ENCODE measurements at regions not wholly inside any gene's neighbourhood (a gene's known extent, or its start where the extent isn't known, plus 50 kb on each side); places are given as distances from the start of the nearest gene placed in this dataset.
A peak's percentile ranks its signal among the peaks of the same experiment; 100 is the strongest.
"Not testable (repeated sequence)": the region's sequence is repeated elsewhere in the genome, so short reads cannot be mapped to it uniquely, and the experiment has no call there.

DNA sequence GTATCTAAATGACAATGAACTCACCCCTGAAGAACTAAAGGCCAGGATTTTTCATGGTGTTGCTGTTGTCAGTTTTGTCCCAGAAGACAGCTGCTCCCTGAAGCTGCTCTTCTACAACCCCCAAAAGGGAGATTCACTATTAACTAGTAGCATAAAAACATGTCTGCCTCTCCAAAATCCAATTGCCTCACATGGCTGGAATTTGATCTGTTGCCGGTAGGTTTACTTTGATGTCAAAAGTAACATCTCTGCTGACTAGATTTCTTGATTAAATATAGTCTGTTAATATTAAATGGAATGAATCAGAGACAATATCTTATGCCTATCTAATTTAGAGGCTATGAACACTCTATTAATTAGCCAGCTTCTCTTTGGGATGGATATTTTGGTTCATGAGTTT is 425.4 kb downstream of the ETS1 start:
- DNase-seq (ENCODE audit: low spot score), result no peak

DNA sequence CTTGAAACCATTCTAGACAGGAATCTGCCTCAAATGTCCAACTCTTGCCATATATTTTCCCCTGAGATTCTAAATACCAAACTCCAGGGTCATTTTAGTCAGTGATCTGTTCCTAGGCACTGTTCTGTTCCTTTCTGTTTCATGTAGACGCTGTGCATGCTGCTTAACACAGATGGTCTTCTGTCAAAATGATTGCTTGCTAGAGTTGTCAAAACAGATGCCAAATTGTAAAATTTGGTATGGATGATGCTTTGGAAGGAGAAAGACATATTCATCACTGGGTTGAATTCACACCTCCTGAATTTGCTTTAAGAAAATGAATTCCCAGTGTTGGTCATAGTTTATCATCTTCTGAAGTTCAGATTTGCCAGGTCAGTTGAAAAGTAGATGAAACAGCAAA is 425.9 kb downstream of the ETS1 start:
- DNase-seq (ENCODE audit: low spot score), result no peak

DNA sequence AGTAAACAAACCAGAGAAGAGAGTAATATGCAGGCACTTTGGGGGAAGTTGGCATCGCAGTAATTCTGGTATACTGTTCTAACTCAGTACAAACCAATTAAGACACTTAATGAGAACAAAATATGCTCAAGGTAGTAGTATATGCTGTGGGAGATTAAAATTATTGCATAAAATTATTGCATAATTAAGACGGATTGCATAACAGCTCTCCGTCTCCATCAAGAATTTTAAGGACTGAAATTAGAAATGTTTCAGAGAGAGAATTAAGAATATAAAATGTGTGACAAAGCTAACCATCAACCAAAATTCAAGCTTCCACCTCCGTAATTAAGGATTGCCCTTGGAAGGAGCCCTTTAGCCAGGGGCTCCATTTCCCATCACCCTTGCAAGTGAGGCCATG is 428.5 kb downstream of the ETS1 start:
- no peak for DNase-seq (ENCODE audit: low spot score)

DNA sequence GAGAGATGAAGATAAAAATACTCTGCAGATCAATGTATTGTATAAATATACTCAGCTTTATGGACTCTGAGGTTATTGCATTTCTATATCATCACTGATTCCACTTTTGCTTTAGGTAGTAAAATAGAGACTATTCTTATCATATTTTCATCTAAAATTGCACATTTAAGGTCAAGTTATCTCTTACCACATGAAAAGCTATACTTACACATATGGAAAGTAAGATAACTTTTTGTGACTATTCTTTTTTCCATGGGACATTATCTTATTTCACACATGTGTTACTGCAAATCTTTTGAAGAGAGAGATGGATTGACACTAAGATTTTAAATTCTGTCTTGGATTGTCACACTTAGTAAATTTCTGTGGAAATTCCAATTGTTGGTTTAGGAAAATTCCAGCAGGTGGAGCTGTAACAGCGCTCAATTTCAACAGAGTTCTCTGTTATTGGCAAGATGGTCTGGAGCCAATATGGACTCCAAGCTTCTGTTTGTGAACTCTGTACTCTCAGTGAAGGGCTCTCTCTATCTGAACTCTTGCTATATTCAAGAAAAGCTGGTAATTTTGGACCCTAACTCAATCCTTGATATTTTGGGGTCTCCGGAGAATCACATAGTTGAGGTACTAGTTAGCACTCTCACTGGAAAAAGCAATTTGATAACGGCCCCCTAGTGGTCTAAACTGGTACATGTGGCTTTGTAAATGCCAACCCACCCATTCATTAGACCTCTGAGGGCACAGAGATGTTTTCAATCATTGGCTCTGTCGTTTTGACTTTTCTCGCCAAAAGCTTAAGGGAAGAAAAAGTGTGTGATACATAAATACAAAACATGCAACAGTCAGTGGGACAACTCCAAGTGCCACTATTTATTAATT is 429.7 kb downstream of the ETS1 start:
- peak; percentile 92 for DNase-seq (ENCODE audit: low spot score)

DNA sequence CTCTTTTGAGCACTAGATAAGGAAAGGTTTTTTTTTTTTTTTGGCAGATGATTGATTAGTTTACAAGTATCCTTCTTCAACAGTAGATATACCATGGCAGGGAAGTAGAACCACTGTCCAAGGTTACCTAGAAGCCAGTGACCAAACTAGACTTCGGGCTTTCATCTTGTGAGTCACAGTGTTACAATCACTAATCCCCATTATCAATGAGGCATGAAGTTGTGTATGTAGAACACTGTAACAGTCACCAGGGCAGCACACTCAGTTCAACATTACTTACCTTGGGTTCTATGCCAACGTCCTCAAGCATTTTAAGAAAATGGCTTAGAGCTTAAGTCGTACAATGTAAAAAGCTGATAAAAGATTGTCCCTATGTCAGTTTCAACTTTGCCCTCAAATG is 430.9 kb downstream of the ETS1 start:
- DNase-seq (ENCODE audit: low spot score), result no peak

DNA sequence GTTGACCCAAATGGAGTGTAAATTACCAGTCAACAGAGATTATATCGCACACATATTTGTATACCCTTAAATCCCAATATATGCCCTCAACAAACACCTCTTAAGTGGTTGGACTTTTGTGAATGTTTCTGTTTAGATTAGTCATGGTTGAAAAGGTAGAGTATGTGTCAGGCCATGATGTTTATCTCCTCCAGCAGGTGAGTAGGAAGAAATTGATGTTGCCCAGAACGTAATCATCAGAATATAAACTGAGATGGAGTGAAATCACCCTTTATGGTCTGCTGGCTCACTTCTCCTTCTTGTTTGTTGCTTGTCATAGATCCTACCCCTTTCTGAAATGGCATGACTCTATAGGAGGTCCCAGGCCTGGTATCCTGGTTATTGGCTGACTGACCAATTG is 431.8 kb downstream of the ETS1 start:
- no peak for DNase-seq (ENCODE audit: low spot score)

DNA sequence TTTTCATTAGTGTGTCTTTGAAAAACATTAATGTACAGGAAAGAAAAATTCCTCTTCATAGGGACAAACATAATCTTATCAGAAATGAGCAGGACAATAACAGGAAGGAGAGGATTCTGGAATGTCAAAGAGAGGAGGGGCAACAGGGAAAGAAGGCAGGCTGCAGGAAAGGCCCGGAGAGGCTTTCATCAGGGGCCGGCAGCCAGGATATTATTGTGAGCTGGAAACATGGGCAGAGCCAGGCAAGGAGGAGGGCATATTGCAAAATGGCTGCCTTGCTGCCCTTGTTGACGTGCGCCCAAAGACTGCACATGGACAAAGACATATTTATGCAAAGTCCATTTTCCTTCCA is 433.7 kb downstream of the ETS1 start:
- DNase-seq (ENCODE audit: low spot score), result no peak

DNA sequence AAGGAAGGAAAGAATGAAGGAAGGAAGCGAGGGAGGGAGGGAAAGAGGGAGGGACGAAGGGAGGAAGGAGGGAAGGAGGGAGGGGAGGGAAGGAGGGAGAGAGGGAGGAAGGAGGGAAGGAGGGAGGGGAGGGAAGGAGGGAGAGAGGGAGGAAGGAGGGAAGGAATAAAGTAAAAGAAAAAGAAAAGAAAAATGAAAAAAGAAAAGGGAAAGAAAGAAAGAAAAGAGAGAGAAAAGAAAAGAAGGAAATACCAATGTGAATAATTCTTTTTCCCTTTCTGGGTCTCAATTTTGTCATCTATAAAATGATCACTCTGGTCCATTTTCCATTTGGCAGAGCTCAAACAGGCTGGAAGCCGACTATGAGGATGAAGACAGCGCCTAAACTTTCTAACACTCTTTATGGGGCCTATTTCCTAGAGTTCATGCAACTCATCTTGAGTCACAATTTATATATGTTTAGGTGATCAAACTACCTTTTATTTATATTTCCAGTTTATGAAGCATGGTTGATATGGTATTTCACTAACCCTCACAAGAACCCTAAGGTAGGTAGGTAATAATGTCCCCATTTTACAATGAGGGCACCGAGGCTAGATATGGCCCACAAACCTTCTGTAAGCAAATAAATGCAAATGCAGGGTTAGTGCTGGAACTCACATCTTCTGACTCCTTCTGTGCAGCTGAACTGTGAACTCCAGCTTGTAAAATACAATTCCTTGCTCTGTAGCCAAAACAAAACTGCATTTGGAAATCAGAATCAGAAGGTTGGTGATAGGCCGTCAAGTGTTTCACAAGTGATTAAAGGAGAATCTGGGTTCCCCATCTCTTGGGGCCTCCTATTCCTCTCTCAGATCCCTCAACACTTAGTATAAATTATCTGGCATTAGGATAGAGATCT is 434.3 kb downstream of the ETS1 start:
- DNase-seq (ENCODE audit: low spot score), result no peak

DNA sequence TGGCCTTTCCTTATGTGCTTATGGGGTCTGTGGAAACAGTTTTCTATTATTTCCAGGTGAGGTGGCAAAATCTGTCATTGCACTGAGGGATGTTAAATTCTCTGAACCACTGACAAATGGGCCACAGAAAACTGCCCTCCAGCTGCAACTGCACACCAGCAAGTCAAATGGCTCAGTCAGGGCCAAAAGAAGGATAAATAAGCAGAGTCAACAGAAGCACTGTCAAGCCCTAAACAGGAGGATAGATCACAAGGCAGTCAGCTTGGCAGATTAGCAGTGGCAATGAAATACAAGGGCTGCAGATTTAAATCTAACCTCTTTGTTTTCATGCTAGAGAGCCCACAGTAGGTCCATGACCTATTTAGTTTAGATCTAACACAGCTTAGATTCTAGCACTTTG is 435.6 kb downstream of the ETS1 start:
- DNase-seq (ENCODE audit: low spot score), result no peak

DNA sequence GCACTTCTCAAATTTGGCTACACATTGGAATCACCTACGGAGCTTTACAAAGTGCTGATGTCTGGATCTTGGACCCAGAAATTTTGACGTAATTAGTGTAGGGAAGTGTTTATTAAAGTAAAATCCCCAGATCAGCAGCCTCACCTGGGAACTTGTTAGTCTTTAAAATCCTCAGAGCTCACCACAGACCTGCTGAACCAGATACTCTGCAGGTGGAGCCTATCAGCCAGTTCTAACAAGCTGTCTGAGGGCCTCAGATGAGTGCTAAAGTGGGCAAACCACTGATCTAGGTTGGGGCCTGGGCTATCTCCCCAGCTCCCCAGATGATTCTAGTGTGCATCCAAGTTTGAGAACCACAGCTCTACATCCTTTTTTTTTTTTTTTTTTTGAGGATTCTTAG is 436.0 kb downstream of the ETS1 start:
- no peak for DNase-seq (ENCODE audit: low spot score)

DNA sequence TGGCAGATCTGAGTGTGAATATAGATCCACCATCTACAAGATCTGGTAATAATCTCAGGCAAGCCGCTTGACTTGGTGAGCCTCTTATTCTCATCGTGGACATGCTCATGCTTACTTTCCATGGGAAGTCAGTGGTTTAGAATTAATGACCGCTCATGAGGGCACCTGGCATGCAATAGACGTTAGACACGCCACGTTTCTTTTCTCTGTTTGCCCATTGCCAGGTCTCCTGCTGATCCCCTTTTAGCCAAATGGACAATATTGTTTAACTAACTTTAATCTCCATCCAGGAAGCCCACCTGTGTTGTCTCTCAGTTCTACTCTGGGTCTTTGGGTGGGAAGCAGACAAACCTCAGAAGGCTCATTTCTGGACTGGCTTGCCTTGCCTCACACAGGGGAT is 439.1 kb downstream of the ETS1 start:
- DNase-seq (ENCODE audit: low spot score), result no peak

DNA sequence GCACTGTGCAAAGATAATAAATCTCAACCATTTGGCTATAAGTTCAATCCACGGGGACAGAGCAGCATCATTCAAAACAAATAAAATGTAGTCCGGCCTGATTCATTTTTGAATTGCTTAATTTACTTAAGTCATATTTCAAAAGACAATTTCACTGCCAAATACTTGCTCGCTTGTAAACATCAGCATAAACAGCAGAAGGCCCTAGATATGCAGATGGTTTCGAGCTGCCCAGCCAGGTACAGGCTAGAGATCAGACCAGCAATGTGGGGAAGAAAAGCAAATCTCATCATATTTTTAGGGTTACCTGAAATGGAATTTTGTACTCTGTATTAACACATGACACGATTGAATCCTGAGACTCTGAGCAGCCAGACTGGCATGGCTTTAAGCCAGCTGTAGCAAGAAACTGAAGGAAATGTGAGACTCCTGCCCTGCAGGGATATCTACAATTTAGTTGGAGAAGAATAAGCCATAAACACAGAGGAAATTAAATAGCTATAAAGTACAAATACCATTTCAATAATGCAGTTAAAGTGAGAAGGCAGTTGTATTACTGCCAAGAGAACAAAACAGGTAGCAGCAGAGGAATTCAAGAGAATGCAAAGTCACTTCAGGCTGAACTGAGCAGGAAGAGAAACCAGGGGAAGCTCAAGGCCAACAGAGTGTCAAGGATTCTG is 440.3 kb downstream of the ETS1 start:
- DNase-seq (ENCODE audit: low spot score), result no peak

DNA sequence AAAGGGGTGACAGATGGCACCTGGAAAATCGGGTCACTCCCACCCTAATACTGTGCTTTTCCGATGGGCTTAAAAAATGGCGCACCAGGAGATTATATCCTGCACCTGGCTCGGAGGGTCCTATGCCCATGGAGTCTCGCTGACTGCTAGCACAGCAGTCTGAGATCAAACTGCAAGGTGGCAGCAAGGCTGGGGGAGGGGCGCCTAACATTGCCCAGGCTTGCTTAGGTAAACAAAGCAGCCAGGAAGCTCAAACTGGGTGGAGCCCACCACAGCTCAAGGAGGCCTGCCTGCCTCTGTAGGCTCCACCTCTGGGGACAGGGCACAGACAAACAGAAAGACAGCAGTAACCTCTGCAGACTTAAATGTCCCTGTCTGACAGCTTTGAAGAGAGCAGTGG is 447.1 kb downstream of the ETS1 start:
- not testable (repeated sequence) for DNase-seq (ENCODE audit: low spot score)

DNA sequence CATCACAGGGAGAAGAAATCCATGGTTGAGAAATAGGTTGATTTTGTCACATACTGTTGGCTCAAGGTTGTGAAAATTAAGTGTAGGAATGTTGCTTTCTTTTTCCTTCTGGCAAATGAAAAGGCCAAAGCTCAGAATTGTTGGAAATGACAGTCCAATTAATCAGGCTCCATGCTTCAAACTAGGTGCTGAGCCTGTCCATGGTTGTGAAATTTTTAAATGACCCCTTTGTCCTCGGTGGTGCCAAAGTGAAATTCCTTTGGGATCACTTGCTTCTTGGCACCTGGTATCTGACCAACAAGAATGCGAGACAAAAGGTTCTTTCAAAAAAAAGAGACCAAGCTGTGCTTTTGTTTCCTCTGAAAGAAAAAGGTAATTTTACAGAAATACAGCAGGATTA is 451.9 kb downstream of the ETS1 start:
- no peak for DNase-seq (ENCODE audit: low spot score)

DNA sequence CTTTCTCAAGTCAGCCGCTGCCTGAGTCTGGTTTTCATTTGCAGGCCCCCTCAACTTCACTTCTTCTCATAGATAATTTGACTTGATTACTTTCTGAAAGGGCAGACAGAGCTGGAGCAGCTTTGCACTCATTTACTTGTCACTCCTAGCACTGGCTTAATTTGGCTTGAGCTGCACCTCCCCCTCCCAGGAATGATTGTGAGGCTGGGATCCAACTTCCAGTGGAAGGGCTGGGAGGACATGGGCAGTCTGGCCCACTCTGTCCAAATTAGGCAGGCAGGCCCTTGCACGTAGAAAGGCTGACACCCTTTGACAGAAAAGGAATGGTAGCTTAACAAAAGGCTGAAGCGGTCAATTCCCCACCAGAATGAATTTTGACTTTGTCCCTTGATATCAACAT is 453.9 kb downstream of the ETS1 start:
- no peak for DNase-seq (ENCODE audit: low spot score)

DNA sequence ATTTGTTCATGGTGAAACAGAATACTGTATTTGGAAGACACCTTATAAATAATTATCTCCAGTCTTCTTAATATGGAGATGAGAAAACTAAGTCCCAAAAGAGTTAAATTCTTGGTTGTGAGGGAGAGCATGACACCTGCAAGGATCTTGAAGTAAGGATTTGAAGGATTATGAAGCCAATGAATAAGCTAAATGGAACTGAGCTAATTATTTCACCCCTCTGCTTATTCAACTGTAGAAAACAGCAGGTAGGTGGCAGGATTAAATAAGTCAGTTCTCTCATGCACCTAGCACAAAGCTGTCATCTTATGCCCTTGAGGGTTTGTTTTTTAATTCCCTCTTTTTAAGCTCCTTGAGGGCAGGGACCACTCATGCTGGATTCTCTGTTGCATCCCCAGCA is 457.3 kb downstream of the ETS1 start:
- no peak for DNase-seq (ENCODE audit: low spot score)

DNA sequence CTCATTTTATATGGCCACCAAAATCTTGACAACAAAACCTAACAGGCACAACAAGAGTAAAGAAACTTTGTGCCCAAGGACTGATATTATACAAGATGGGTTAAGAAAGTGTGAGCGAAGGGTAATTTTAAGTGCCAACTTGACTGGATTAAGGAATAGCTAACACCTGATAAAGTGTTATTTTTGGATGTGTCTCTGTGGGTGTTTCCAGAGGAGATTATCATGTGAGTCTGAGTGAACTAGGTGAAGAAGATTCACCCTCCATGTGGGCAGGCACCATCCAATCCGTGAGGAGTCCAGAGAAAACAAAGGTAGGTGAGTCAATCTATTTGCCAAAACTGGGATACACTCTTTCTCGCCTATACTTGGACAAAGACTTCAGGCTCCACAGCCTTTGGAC is 461.6 kb downstream of the ETS1 start:
- no peak for DNase-seq (ENCODE audit: low spot score)

DNA sequence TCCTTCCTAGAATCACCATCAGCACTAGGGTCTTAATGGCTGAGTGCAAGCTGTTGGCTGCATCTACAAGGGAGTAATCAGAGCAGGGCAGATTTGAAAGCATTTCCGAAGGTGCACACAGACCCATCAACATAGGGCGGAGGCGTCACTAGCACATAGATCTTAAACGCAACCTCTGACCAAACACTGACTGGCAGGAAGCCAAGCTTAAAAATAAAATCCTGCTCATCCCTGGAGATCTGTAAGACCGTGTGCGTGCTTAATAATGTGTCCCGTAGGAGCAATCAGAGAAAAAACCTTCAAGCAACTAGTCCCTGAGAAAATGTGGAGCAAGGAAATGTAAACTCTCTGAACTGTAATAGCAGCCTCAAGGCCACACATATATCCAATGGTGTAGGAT is 470.5 kb downstream of the ETS1 start:
- DNase-seq (ENCODE audit: low spot score), result no peak

DNA sequence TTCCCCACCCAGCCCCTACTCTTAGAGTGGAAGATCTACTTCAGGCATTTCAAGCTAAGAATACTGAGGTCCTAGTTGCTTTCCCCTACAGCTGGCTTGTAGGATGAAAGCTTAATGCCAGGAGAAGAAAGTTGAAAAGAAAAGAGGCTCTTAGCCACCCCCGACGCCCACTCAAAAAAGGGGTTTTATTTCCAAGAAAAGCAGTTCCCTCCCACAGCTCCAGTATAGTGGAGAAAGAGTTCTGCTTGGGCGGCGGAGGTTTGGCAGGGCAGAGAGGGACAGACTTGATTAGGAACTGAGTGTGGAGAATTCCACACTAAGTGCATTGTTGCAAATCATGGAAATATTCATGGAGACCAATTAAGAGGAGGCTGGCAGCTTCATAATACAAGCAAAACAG is 470.9 kb downstream of the ETS1 start:
- no peak for DNase-seq (ENCODE audit: low spot score)

DNA sequence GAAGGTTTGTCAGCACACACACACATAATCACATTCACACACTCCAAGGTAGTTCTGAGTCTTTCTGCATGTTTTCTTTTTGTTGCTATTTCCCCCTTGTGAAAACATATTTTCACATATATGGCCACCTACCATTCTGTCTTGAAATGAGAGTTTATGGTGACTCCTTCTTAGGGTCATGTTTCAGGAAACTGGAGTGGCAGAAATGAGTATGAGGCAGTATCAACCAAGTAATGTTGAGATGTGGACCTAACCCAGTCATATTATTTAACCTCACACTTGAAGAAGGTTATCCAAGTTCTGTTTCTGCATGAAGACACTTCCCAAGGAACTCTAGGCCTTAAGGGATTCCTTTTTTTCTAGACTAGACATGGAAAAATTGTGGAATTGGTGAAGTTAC is 481.4 kb downstream of the ETS1 start:
- no peak for DNase-seq (ENCODE audit: low spot score)

DNA sequence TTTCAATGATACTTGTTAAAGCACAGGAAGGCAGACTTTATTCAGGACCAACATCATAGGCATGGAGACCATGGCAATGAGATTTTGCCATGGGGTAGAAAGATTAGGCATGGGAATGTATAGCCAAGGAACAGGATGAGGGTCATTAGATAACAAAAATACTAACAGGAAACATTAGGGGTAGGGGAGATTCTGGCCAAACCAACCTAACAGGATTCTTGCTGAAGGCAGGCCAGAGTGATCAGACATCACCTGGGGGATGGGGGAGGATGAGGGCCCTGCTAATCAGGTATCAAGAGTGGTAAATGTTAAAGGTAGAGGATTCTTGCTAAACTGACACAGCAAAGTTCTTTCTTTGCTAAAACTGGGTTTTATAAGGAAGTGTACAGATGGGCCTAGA is 481.8 kb downstream of the ETS1 start:
- no peak for DNase-seq (ENCODE audit: low spot score)

DNA sequence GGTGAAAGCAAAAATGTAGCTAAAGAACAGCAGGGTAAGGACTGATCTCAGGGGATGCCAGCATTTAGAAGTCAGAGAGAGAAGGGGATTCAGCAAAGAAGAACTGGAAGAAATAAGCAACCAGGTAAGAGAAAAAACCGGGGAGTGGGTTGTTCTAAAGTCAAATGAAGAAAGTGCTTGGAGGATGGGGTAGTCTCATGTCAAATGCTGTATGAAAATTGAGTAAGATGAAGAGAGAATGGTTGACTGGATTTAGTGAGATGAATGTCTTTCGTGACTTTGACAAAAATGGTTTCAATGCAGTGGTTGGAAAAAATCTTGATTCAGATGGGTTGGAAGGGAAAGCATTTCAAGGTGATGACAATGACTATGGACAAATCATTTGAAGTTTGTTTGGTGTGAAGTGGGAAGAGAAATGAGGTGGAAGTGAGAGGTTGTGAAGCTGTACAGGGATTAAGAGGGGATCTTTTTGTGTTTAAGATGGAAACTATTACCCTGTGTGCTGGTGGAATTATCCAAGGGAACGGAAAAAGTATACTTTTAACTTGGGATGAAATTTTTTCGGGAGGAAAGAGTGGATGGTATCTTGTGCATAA is 484.0 kb downstream of the ETS1 start:
- DNase-seq (ENCODE audit: low spot score), result no peak

Measured in HT-29 (cell line).